Glomerular endothelial cell (primary cell): ENCODE measurements at regions not wholly inside any gene's neighbourhood (a gene's known extent, or its start where the extent isn't known, plus 50 kb on each side); places are given as distances from the start of the nearest gene placed in this dataset.
"Not testable (repeated sequence)": the region's sequence is repeated elsewhere in the genome, so short reads cannot be mapped to it uniquely, and the experiment has no call there.

ENCODE experiments used
- DNase-seq: peaks from one replicate; pipeline ENCODE4 v3.0.0-alpha.2; 2011; ENCODE audit warnings: low read depth, low spot score; ENCODE audit errors: extremely low read depth

DNA sequence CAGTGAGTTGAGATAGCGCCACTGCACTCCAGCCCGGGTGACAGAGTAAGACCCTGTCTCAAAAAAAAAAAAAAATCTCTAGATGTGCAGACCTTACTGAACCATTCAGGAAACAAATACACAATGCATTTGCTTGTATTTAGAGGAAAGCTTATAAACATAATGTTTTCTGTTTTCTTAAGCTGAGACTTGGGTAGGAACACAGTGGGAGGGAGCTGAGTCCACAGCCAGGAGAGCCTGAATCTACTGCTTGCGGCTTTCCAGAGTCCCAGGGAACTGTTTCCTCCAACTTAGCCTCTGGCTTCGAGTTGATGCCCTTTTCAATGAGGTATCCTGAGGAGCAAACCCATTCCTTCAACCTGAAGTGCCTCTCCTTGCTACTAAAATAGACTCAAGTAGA, 83.0 kb upstream of the PITRM1 start:
- DNase-seq, result no peak

DNA sequence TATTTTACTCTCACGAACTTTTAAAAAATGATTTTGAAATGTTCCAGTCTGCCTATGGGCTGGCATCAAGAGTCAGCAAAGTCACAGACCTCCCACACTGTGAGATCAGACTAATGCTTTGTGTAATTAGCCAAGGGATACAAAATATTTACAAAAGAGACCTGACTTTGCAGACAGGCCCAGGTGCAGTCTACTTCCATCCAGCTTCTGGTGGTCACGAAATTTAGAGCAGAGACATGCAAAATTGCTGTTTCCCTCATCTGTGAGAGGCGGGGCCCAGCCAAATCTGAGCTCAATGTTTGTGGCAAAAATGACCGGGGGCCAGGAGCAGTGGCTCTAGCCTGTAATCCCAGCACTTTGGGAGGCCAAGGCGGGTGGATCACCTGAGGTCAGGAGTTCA, 82.5 kb upstream of the PITRM1 start:
- DNase-seq, result no peak

DNA sequence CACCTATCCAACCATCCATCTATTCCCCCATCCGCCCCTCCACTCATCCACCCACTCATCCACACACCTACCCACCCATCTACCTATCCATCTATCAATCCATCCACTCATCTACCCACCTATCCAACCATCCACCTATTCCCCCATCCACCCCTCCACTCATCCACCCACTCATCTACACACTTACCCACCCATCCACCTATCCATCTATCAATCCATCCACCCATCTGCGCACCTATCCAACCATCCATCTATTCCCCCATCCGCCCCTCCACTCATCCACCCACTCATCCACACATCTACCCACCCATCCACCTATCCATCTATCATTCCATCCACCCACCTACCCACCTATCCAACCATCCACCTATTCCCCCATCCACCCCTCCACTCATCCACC, 81.4 kb upstream of the PITRM1 start:
- not testable (repeated sequence) for DNase-seq

DNA sequence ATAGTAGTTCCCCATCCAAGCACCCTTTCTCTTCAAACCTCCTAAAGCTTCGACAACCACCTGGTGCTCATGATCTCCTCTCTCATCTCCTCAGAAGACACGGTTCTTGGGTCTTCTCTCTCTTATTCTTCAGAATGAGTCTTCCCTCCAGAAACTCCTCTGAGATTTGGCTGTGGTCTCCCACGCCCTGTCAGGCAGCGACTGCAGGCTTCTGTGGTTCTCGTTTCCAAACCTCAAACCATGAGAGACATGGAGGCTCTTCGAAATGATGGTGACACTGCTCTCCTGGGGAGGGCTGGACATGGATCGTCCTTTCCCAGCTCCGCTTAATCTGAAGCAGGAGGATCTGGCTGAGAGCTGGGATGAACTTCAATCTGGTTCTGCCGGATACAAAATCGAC, 78.6 kb upstream of the PITRM1 start:
- DNase-seq, result no peak

DNA sequence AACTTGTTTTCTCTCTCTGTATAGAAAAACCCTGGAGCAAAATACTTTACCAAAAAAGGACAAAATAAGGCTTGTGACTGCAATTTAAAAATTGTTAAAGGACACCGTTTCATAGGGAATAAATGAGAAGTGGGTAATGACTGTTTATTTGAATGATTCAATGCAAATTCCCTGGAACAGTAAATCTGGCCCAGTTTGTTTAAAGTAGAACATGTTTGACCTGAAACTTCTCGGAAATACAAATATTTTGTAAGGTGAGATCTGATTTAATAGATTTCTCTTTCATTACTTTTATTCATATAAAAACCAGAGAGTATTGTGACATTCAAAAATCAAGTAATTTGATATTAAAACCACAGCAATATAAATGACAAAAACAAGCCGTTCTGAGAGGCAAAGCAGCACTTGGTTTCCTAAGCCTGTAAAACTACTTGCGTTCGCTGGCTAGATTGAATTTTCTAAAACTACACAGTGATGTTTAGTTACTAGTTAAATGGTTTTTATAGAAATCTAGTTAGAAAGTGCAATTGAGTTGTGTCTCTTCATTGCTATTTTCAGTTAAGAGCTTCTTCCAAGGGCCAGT, 76.8 kb upstream of the PITRM1 start:
- DNase-seq, result no peak

DNA sequence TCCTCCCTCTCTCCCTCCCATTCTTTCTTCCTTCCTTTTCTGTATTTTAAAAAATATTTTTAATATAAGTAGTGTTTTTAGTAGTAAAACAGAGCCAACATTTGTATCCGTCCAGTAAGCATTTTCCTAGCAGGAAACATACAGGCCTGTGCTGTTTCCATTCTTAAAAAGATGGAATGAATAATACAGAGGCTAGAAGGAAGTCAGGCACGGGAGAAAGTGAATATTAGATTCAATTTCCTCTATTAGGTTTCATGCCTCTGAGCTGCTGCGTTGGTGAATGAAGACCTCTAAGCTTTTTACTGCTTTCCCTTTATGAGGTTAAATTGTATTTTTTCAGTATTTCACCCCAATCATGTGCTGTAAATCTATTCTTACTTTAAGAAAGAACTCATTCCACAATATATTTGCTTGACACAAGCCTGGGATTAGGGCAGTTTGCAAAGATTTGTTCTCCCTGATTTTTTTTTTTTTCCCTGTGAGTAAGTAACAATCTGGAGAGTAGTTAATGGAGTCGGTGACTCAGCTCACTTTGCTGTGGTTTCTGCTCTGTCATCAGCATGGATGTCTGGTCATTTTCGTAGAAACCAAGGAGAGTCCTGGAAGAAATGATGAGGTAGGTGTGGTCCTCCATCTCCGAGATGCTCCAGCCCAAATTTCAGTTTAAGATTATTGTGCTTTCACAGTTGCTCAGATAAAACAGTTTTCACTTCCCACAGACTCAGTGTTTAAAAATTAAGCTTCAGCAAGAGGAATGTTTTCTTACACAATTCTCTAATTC, 76.1 kb upstream of the PITRM1 start:
- DNase-seq, result no peak

DNA sequence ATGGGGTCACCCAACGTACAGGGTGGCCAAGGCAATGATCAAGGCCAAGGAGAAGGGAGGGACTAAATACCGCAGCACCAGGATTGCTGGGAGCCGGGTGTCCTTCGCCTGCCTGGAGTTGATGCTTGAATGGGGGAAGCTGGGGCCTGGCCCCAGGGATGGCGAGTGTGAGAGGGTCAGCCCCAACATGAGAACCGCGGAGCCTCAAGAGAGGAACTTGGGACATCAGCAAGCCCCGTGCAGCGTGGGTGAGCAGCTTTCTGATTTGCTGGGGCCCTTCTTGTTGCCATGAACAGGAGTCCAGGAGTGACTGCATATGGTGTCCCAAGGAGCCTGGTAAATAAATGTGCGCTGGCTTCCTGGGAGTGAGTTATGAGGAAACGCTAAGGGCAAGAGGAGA, 72.8 kb upstream of the PITRM1 start:
- DNase-seq, result no peak

DNA sequence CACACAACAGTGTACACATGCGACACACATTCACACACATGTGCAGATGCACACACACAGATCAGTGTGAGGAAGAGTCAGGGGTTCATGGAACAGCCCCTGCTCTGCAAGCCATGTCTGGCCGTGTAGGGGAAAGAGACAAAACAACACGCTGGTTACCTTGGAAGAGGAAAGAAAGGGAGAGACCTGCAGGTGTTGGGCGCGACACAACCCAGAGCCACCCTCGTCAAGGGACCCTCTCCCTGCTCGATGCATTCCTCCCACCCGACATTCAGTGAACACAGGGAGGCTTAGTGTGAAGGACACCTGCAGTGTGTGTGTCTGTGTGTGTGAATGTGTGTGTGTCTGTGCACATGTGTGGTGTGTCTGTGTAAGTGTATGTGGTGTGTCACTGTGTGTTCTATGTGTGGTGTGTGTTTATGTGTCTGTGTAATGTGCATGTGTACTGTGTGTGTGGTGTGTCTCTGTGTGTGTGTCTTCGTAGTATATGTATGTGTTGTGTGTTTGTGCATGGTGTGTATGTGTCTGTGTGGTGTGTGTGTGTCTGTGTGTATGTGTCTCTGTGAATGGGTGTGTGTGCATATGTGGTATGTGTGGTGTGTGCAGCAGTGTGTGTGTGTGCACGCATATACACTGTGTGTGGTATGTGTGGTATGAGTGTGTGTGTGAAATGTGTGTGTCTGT, 69.5 kb upstream of the PITRM1 start:
- DNase-seq, result no peak

DNA sequence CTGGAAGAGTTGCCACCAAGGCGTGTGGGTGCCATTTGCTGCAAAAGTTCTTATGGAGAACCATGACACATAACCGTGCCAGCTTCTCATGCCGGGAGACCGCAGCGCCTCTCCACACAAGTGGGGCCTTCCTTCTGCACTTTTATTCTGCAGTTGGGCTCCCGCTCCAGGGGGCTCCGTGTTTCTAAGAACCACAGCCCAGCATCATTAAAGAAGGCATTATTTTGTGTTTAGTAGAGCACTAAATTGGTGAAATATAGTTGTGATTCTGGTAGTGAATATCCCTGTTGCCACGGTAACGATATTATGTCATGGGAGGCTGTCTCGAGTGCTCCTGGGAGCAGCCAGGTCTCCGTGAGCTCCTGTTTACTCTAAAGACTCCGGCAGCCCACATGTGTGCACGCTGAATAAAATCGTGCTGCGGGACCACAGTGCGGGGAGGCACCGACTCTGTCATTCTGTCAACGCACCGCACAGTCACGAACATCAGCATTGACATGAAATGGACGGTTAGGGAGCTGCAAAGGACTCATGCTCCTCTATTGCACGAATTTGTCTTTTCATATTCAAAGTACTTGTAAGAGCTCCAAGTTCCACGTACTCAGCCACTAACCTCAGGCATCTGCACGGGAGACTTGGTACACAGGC, 68.8 kb upstream of the PITRM1 start:
- no peak for DNase-seq

DNA sequence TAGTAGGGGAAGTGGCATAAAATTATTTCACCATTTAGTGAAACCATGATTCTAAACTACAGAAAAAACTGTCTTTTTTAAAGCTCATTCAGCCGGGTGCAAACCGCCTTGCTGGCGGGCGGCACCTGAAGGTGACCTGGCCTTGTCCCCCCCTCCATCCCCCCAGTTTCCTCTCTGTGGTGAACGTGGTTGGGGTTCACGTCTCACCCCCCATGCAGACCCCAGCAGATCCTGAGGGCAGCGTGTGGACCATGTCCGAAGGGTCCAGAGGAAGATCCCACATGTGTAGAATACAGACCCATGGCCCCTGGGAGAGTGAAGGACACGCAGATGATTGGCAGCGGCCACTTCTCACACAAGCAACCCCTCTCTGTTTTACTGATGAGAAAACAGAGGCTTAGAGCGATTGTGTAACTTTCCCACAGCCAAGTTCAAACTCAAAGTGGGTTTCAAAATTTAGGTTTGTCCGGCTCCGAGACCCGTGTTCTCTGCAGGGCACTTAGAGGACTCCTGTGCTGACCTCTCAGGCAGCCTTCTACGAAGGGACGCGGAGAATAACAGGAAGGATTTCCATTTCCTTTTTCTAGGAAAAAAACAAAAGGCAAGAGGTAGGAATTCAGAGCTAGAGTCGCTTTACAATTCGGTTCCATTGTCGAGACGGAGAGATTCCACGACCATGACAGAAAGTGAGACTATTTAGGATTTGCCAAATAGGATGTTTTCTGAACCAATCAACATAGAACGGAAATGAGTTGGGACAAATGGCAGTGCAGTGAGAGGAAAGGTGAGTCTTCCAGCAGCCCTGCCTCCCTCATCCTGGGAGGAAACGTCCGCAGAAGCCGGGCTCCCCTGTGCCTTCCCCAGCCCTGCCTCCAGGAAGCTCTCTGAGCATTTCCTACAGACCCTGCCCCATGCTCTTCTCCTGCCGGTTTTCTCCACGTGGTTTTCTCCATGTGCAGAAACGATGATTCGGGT, 67.6 kb upstream of the PITRM1 start:
- DNase-seq, result no peak

DNA sequence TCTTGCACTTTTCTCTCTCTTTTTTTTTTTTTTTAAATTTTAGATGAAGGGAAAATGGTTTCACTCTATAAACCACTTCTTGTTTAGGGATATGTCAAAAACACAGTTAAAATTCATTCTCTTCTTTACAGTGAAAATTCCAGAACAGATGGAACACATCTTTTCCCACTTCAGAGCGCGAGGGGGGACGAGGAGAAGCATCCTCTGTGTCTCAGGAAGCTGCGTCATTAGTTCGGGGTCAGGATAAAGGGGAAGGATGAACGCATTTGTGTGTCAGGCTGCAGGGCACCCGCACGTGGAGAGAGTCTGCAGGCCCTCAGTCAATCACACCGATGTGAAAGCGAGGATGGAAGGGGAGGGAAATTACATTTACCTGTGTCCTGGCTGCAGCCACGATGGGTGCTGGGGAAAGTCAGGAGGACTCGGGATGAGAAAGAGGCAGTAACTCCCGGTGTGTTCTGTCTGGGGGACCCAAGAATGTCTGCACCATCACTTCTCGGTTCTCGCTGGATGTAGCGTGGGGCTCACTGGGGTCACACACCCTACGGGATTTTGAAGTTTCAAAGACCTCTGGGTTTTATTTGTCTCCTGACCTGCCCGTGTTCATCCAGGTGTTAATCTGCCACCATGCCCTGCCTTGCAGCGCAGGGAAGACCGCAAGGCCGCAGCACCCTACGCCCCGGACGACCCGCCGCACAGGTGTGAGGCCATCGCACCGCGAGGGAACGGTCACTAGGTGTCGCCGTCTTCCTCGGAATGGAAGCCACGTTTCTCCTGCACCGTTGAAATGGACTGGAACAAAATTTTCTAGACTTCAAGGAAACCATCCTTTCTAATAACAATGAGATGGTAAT, 66.7 kb upstream of the PITRM1 start:
- DNase-seq, result no peak

DNA sequence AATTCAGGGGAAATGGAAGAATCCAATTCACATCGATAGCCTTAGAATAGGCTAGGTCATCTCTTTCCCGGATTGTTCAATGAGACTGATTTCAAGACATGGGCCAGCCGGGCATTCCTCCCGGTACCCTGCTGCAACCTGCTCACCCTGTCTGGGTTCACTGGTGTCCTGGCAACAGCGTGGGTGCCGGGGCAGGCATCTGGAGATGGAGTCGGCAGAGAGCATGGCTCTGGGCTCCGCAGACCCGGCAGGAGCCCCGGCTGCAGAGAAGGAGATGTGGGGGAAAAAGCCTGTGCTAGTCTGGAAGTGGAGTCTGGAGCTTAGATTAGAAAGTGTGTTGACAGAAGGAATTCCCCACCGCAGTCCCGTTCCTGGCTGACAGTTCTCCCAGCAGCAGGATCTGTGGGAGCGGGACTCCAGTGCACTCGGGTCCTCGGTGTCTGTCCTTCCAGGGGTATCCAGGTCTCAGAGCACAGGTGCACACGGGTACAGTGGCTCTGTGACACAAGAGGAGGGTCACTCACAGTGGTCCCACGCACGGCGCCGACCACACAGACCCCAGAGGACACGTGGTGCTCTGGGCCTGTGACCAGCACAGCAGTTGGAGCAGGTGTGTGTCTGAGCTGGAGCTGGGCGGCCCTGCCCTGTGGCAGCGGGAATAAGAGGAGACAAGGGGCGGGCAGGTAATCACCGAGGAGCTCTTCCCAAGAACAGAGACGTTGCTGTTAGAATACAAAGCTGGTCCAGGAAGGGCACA, 65.7 kb upstream of the PITRM1 start:
- no peak for DNase-seq

DNA sequence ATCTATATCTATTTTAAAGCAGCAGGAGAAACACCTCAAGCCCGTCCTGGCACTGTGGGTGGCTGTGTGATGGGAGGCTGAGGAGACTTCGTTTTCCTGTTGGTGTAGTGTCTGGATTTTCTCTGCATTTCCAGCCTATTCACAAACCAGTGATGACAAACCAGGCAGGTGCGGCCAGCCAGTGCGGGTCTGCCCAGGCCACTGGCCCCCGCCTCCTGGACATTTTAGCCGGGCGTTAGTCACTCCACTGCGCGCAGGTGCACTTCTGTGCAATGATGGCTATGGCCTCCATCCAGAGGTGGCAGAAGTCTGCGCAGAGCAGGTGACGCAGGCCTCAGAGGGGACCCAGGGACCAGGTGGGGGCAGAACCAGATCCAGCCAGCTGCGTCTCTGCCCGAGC, 64.9 kb upstream of the PITRM1 start:
- DNase-seq, result no peak

DNA sequence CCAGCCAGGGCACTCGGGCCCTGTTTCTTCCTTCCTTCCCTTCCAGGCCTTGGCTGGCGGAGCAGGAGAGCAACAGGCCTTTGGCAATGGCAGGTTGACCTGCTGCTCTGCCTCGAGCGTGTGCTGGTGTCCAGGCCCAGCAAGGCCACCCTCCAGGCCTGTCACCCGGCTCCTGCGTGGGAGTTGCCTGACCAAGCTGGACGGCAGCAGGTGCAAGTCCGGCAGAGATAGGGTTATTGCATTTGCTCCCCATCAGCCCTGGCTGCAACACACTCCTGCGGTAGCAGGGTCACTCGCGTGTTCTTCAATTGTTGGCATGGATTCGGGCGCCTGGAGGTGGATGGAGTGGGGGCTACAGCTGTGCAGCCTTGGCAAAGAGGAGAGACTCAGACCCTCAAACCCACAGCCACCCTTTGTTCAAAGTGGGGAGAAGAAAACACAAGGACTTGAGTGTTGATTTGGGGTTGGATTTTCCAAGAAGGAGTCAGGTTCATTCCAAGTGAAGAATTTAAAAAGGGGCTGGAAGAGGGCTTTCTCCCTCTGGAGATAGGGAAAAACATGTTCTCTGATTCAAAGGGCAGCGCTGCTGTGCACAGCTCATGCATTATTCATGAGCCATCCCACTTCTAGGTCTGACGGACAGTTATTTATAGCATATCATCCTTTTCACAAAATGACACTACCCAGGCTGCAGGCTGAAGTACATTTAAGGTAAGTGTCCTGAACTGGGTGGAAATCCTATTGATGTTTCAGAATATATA, 64.2 kb upstream of the PITRM1 start:
- no peak for DNase-seq

DNA sequence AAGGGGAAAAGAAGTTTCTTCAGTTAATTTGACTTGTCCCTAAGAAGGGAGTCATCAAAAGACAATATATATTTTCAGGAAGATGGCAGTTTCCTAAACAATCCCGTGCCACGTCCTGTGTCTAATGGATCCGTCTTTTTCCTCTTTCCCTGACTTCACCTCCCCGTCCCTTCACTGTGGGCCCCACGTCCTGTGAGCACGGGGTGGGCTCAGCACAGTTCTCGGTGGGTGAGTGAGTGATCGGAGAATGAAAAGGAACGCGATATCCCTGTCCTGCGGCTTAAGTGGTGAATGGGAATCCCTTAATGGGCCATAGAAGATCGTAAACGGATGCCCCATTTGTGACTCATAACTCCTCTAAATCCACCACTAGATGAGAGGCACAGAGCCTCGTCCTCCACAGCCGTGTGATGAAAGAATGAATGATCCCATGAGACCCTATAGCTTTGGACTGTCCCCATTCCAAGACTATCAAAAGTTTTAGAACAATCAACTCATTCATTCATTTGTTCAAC, 63.5 kb upstream of the PITRM1 start:
- no peak for DNase-seq

DNA sequence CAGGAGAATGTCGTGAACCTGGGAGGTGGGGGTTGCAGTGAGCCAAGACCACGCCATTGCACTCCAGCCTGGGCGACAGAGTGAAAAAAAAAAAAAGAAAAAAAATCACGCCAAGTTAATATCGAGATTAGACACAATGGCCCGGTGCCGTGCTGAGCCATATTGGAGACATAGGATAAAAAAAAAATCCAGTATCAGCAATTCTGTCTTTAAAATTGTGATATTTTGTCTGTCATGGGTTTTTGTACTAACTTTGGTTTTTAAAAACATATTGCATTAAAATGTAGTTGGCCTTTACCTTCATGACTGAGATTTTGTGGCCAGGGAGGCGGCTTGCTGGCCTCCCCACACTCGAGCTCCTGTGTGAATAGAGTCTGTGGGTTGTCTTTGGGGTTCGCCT, 62.8 kb upstream of the PITRM1 start:
- DNase-seq, result no peak

DNA sequence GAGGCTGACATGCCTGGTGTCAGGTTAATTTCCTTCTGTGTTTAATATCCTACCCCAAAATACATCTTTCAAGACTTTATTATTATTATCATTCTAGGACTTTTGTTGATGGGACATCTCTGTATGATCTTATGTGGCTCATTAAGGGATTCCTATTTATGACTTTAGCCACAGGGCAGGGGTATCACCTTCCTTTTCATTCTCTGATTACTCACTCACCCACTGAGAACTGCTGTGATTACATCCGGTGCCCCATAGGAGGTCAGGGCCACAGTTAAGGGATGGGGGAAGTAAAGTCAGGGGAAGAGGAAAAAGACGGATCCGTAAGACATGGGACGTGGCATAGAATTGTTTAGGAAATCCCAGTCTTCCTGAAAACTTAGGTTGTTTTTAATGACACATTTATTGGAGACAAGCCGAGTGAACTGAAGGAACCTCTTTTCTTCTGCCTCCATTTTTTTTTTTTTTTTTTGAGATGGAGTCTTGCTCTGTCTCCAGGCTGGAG, 61.0 kb upstream of the PITRM1 start:
- no peak for DNase-seq
